ENCODE measurements at regions not wholly inside any gene's neighbourhood (a gene's known extent, or its start where the extent isn't known, plus 50 kb on each side); places are given as distances from the start of the nearest gene placed in this dataset.

DNA sequence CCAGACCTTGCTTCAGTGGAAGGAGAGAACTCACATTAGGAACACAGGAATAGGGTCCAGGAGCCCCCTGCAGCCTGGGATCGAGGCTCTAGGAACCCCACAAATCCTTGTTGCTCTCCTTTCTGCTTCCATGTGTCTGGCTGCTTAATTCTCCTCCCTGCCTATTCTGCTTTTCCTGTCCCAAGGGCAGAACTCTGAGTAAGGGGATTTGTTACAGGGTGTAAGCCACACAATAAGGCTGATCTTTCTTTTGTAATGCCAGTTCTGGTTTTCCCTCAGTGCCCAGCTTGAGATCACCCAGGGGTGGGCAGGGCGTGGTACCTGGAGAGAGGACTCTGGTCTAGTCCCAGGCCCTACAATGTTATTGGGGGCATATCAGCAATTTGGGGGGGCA is 119.6 kb upstream of the MGAT5 start:
- no peaks in the 10 kb centered on the region for H3K9me3 ChIP-seq (ENCODE audit: control insufficient read depth, insufficient read depth, low read length)
- H3K4ac ChIP-seq (ENCODE audit: low read depth, low read length) = no peak overlapping the region
- no peak overlapping the region for H4K8ac ChIP-seq (ENCODE audit: low read depth in 2 of 2, low read length in 2 of 2)
- H2BK5ac ChIP-seq (ENCODE audit: low read depth, low read length, poor library complexity, severe bottlenecking) = no peak overlapping the region
- dilution Hi-C loops (cut with HindIII; ENCODE audit: low sequenced_read_pairs, unreplicated experiment) = no loop called here
- no peak overlapping the region for H2AK9ac ChIP-seq (replicated peaks; ENCODE audit: low read depth, low read length, poor library complexity)
- no peak overlapping the region for H2AFZ ChIP-seq (replicated peaks; ENCODE audit: low read length, poor library complexity)
- no peak overlapping the region for H2BK15ac ChIP-seq (ENCODE audit: low read depth, low read length)
- no peak overlapping the region for H3K14ac ChIP-seq (replicated peaks; ENCODE audit: low read depth, low read length)
- BruUV-seq (replicated peaks) = no TSS peak
- no peak overlapping the region for H3K4me2 ChIP-seq (ENCODE audit: low read depth, low read length)
- no peak overlapping the region for H3K56ac ChIP-seq (ENCODE audit: extremely low read depth, insufficient read depth, low read length)
- H2AK5ac ChIP-seq (ENCODE audit: low read depth, low read length) = no peak overlapping the region
- H3K4me1 ChIP-seq (ENCODE audit: control insufficient read depth, insufficient read depth, low read length) = peaks cover 16% of the 10 kb centered on the region
- POLR2A ChIA-PET (ENCODE audit: unreplicated experiment) = no interaction called here
- peaks cover 9% of the 10 kb centered on the region; the same call in 1 of the 2 replicates for H3K36me3 ChIP-seq (ENCODE audit: control insufficient read depth, insufficient read depth, low read length)
- no peak overlapping the region for H3K18ac ChIP-seq (ENCODE audit: low read depth, low read length)
- ATAC-seq (ENCODE audit: low read depth) (no peak), DNase-seq (no peak)
- H2BK20ac ChIP-seq (ENCODE audit: low read depth, low read length) = no peak overlapping the region
- H3K23ac ChIP-seq (ENCODE audit: low read depth, low read length) = no peak overlapping the region
- H3K4me3 ChIP-seq (ENCODE audit: insufficient read depth, low read depth, low read length) = no peak overlapping the region
- peaks cover 34 to 72% of the 10 kb centered on the region in 2 experiments for H3K79me1 ChIP-seq (ENCODE audit: low read depth in 1 of 2, low read length in 2 of 2)
- in situ Hi-C loops (cut with MboI; ENCODE audit: low sequenced_read_pairs) = no loop called here
- H3K27ac ChIP-seq (ENCODE audit: insufficient read depth, low read length) = no peak overlapping the region
- CTCF ChIA-PET = no interaction called here
- H4K20me1 ChIP-seq (ENCODE audit: insufficient read depth, low read length) = peaks cover 58% of the 10 kb centered on the region
- no peak for TF ChIP-seq SMC3 (IDR thresholded peaks at IDR 0.05; ENCODE audit: low read depth, low read length)
- no peak for TF ChIP-seq MAZ (IDR thresholded peaks at IDR 0.05; ENCODE audit: borderline replicate concordance, low read depth, low read length)
- no peak for TF ChIP-seq RAD21 (IDR thresholded peaks at IDR 0.05; ENCODE audit: low read length)
- intact Hi-C loops (cut with micrococcal nuclease) = no loop called here
- H4K91ac ChIP-seq (ENCODE audit: insufficient read depth, low read depth, low read length) = no peak overlapping the region
- H3K27me3 ChIP-seq (ENCODE audit: control insufficient read depth, insufficient read depth, low read length) = no peaks in the 10 kb centered on the region
- WGBS, 2 experiments (ENCODE audit: extremely low coverage in 2 of 2, insufficient read length in 1 of 2) = 100% methylated on average over 1 of the region's 2 CpGs; no CpG with 5 or more reads in 1 of the 2 experiments
- no peak overlapping the region for H4K5ac ChIP-seq (ENCODE audit: low read depth, low read length)
- H3K9me1 ChIP-seq (ENCODE audit: insufficient read depth, low read length) = peaks cover 13% of the 10 kb centered on the region
- H3K9ac ChIP-seq (ENCODE audit: low read depth, low read length) = no peak overlapping the region
- H2BK120ac ChIP-seq (ENCODE audit: low read depth, low read length) = no peak overlapping the region
